ENCODE measurements at regions not wholly inside any gene's neighbourhood (a gene's known extent, or its start where the extent isn't known, plus 50 kb on each side); places are given as distances from the start of the nearest gene placed in this dataset.
"Not testable (repeated sequence)": the region's sequence is repeated elsewhere in the genome, so short reads cannot be mapped to it uniquely, and the experiment has no call there.

DNA sequence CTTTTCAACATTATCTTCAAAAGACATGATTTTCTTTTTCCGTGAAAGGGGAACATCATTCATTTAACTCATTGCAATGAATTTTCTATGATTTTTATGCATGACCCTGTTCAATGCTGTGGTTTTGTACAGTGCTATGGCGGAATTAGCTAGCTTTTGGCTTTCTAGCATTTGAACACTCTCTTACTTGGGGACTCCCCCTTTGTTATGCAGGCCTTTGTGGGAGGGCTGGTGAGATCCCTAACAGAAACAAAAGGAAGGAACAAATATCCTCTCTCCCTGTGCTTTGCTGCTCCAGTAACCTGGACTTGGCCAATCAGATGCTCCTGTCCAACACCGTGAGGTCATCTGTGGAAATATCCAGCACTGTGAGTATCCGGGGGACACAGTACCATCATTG lies 353.4 kb upstream of the FZD8 start:
- no peak overlapping the region for H3K4me3 ChIP-seq (ENCODE audit: control insufficient read depth, low read depth, low read length)
- TF ChIP-seq, protein P1, sequence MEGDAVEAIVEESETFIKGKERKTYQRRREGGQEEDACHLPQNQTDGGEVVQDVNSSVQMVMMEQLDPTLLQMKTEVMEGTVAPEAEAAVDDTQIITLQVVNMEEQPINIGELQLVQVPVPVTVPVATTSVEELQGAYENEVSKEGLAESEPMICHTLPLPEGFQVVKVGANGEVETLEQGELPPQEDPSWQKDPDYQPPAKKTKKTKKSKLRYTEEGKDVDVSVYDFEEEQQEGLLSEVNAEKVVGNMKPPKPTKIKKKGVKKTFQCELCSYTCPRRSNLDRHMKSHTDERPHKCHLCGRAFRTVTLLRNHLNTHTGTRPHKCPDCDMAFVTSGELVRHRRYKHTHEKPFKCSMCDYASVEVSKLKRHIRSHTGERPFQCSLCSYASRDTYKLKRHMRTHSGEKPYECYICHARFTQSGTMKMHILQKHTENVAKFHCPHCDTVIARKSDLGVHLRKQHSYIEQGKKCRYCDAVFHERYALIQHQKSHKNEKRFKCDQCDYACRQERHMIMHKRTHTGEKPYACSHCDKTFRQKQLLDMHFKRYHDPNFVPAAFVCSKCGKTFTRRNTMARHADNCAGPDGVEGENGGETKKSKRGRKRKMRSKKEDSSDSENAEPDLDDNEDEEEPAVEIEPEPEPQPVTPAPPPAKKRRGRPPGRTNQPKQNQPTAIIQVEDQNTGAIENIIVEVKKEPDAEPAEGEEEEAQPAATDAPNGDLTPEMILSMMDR (IDR thresholded peaks at IDR 0.05; ENCODE audit: control insufficient read depth, insufficient read depth, low read depth, low read length, missing control alignments), result no peak

DNA sequence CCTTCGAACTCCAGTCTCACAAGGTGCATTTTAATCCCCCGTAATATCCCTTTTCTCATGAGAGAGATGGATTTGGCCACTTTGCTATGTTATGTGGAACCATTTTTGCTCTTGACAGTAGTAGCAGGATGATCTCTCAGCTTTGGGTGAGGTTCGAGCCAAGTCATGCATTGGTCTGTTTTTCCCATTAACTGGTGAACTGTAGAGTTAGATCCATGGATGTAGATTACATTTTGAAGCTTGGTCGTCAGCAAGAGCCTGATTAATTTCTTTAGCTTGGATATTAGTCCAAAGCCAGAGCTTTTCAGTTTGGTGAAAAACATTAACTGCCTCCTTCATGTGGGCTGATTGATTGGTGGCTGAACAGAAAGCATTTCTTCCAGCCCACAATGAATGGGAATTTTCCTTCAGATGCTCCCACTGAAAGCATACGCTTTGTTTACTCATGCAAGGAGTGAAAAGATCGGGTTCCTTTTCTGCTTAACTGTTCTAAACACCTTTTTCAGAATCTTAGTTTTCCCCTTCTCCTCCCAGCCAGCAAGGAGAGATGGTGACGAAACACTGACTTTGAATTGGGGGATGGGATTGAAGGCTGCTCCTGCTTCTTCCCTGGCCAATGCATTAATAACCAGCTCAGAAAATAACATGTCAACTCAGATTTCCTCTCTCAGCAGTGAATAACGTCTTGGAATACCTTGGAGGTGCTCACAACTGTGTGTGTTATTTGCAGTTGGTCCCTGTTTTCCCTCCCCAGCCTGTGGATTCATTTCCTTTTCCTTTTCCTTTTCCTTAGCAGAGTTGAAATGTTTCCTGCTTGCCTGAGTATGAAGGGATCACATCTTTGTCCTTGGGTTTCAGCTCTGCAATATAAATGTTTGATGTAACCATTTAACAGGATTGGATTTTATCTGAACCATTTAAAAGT lies 351.8 kb upstream of the FZD8 start:
- no peak overlapping the region for H3K4me3 ChIP-seq (ENCODE audit: control insufficient read depth, low read depth, low read length)
- DNase-seq (ENCODE audit: low read depth), result no peak
- TF ChIP-seq, protein P1 (IDR thresholded peaks at IDR 0.05; ENCODE audit: control insufficient read depth, insufficient read depth, low read depth, low read length, missing control alignments), result no peak

More for the DNA sequence above, 353.4 kb upstream of the FZD8 start:
- no peak for DNase-seq (ENCODE audit: low read depth)

DNA sequence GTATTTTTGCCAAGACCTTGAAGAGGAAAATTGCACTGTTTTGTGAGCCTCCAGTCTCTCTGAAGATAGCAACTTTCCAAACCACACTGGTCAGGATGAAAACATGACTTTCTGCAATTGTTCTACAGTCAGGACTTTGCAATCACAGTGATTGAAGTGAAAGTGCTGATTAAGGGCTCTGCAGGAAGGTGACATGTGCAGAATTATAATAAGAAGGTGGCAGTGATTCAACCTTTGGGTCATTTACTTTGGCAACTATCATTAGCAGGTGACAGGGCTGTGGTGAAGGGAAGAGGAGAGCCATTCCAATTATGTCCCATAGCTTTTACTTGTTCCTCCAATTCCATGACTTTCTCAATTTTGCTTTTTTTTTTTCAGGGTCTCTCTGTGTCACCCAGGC lies 350.0 kb upstream of the FZD8 start:
- DNase-seq (ENCODE audit: low read depth), result no peak
- TF ChIP-seq, protein P1 (IDR thresholded peaks at IDR 0.05; ENCODE audit: control insufficient read depth, insufficient read depth, low read depth, low read length, missing control alignments), result no peak
- no peak overlapping the region for H3K4me3 ChIP-seq (ENCODE audit: control insufficient read depth, low read depth, low read length)

DNA sequence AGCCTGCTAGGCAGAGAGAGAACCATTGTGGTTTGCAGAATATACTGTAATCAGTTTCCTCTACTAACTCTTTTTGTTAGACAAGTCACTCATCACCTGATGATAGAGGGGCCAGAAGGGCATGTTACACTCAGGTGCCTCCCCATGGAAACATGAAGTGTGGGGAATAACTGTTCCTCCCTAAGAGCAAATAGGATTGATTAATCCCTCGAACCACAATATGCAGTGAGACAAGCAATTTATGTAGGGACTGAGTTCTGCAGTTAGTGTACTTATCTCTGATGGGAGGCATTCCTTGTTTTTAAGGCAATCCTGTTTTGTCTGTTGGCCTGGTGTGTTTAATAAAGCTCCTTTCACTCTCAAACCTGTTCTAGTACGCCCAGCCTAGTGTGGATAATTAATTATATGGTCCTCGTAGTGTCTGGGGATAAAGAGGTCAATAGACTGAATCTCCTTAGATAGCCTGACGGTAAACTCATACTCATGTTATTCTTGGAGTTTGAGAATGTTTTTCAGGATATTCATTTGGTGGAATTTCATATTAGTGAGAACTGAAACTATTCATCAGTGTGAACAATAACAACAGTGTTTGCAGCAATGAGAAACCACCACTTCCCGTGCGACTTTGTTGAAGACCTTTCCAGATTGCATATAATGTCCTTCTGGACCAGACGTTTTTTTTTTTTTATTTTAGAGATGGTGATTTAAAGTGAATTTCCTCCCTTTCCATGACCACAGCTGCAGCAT lies 344.8 kb upstream of the FZD8 start:
- no peak overlapping the region for H3K4me3 ChIP-seq (ENCODE audit: control insufficient read depth, low read depth, low read length)
- DNase-seq (ENCODE audit: low read depth), result no peak
- TF ChIP-seq, protein P1 (IDR thresholded peaks at IDR 0.05; ENCODE audit: control insufficient read depth, insufficient read depth, low read depth, low read length, missing control alignments), result no peak

- DNase-seq (ENCODE audit: low read depth), result no peak
- no peak overlapping the region for H3K4me3 ChIP-seq (ENCODE audit: control insufficient read depth, low read depth, low read length)
- TF ChIP-seq, protein P1 (IDR thresholded peaks at IDR 0.05; ENCODE audit: control insufficient read depth, insufficient read depth, low read depth, low read length, missing control alignments), result no peak
Measured at GRCh38 chr10:35979116-35979515, 337.0 kb upstream of the FZD8 start.

DNA sequence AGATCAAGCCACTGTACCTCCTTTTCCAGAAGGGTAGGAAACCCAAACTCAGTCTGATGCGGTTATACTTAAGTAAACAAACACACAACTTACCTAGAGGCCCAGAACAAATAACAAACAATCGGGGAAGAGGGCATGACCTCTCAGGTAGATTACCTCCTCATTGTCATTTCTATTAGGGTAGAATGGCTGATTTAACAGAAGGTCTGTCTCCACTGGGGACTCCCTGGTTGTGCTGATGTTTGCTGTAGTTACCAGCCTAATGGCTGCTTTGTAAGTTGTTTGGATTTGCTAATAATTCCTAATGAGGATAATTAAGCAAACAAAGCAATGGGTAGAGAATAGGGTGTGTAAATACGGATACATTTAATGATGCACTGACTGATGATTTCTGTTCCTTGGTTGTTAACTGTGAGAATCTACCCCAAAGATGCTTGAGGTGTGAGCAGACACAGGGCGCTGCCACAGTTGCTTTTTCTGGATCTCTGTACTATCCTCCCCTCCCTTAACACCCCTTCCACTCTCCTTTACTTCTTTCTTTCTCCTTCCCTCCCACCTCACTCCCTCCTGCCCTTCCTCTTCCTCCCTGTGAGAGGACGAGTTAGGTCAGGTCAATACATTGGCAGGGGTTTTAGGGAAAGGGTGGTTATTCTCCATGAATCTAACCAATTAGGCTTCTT lies 332.0 kb upstream of the FZD8 start:
- not testable (repeated sequence) for H3K4me3 ChIP-seq (ENCODE audit: control insufficient read depth, low read depth, low read length); DNase-seq (ENCODE audit: low read depth)
